ENCODE measurements at regions not wholly inside any gene's neighbourhood (a gene's known extent, or its start where the extent isn't known, plus 50 kb on each side); places are given as distances from the start of the nearest gene placed in this dataset.
"Not testable (repeated sequence)": the region's sequence is repeated elsewhere in the genome, so short reads cannot be mapped to it uniquely, and the experiment has no call there.

- TF ChIP-seq CTCF (IDR thresholded peaks at IDR 0.05): no peak
- no peaks in the 10 kb centered on the region for H3K4me1 ChIP-seq
- H3K4me3 ChIP-seq: no peak overlapping the region
- no peaks in the 10 kb centered on the region for H3K27me3 ChIP-seq
- H3K36me3 ChIP-seq: no peaks in the 10 kb centered on the region
- no peak overlapping the region for H3K27ac ChIP-seq
- no peak for DNase-seq (ENCODE audit: low spot score in 2 of 2)
- intact Hi-C loops (cut with DNase I): no loop called here
- H3K9me3 ChIP-seq: no peaks in the 10 kb centered on the region
Observed at GRCh38 chr6:120279466-120280167, 930.1 kb upstream of the MAN1A1 start.

GRCh38 chr6:120278689-120279396 lies 929.3 kb upstream of the MAN1A1 start:
- DNase-seq (ENCODE audit: low spot score in 2 of 2): no peak
- no peak for TF ChIP-seq CTCF (IDR thresholded peaks at IDR 0.05)
- no peaks in the 10 kb centered on the region for H3K36me3 ChIP-seq
- H3K27me3 ChIP-seq: no peaks in the 10 kb centered on the region
- intact Hi-C loops (cut with DNase I): no loop called here
- no peaks in the 10 kb centered on the region for H3K4me1 ChIP-seq
- no peak overlapping the region for H3K4me3 ChIP-seq
- H3K9me3 ChIP-seq: no peaks in the 10 kb centered on the region
- no peak overlapping the region for H3K27ac ChIP-seq

GRCh38 chr6:120274547-120274946 lies 925.0 kb upstream of the MAN1A1 start:
- Histone ChIP-seq H3K4me3 (no peak overlapping the region), H3K4me1 (no peaks in the 10 kb centered on the region), H3K36me3 (no peaks in the 10 kb centered on the region), H3K9me3 (no peaks in the 10 kb centered on the region), H3K27me3 (no peaks in the 10 kb centered on the region), H3K27ac (no peak overlapping the region)
- TF ChIP-seq CTCF (IDR thresholded peaks at IDR 0.05): no peak
- intact Hi-C loops (cut with DNase I): no loop called here
- no peak for DNase-seq (ENCODE audit: low spot score in 2 of 2)

- Histone ChIP-seq H3K4me1 (no peaks in the 10 kb centered on the region), H3K36me3 (no peaks in the 10 kb centered on the region), H3K27ac (no peak overlapping the region), H3K9me3 (no peaks in the 10 kb centered on the region), H3K4me3 (no peak overlapping the region), H3K27me3 (no peaks in the 10 kb centered on the region)
- intact Hi-C loops (cut with DNase I): no loop called here
- no peak for TF ChIP-seq CTCF (IDR thresholded peaks at IDR 0.05)
- DNase-seq (ENCODE audit: low spot score in 2 of 2): no peak
Observed at GRCh38 chr6:120273411-120273810, 923.9 kb upstream of the MAN1A1 start.

GRCh38 chr6:120272038-120272437 lies 922.5 kb upstream of the MAN1A1 start:
- Histone ChIP-seq H3K27ac (no peak overlapping the region), H3K4me1 (no peaks in the 10 kb centered on the region), H3K4me3 (no peak overlapping the region), H3K9me3 (no peaks in the 10 kb centered on the region), H3K27me3 (no peaks in the 10 kb centered on the region), H3K36me3 (no peaks in the 10 kb centered on the region)
- intact Hi-C loops (cut with DNase I): no loop called here
- no peak for DNase-seq (ENCODE audit: low spot score in 2 of 2)
- no peak for TF ChIP-seq CTCF (IDR thresholded peaks at IDR 0.05)

GRCh38 chr6:120268256-120268655 lies 918.7 kb upstream of the MAN1A1 start:
- H3K4me3 ChIP-seq; H3K4me1 ChIP-seq; H3K27ac ChIP-seq; H3K27me3 ChIP-seq; H3K9me3 ChIP-seq; H3K36me3 ChIP-seq; DNase-seq (ENCODE audit: low spot score in 2 of 2); intact Hi-C loops (cut with DNase I): not testable (repeated sequence)

Measured in ascending aorta (tissue), 2 donors.